AG09319 (cell line): ENCODE measurements at regions not wholly inside any gene's neighbourhood (a gene's known extent, or its start where the extent isn't known, plus 50 kb on each side); places are given as distances from the start of the nearest gene placed in this dataset.
"Not testable (repeated sequence)": the region's sequence is repeated elsewhere in the genome, so short reads cannot be mapped to it uniquely, and the experiment has no call there.

Experiments used
- DNase-seq: peaks from one replicate; pipeline ENCODE4 v3.0.0-alpha.2; 2010; ENCODE audit warnings: low read depth; ENCODE audit errors: extremely low read depth
- CTCF ChIP-seq: IDR thresholded peaks from 2 replicates; pipeline ENCODE4 v1.5.1; 2011; ENCODE audit warnings: low read depth, mild to moderate bottlenecking, inconsistent platforms, low read length, moderate library complexity

DNA sequence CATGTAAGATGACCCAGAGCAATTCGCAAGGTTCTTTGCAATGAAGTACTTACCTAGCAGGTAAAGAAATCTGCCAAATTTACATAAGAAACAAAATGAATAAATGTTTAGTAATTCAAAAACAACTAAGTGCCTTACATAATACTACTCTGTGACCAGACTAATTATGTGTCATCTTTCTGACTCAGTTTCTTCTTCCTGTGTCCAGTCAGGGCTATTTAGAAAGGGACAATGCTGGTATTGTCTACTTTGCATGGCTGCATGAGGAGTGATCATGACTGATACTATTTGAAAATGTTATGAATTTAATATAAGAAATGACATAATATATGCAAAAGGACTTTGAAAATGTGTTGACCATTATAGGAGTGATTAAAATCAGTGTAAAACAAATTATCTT is 210.0 kb downstream of the TMEM161B start:
- no peak for TF ChIP-seq CTCF
- no peak for DNase-seq

- DNase-seq = not testable (repeated sequence)
Measured at GRCh38 chr5:88052468-88052867, 216.2 kb downstream of the TMEM161B start.

GRCh38 chr5:88051148-88051547 is 217.5 kb downstream of the TMEM161B start:
- no peak for TF ChIP-seq CTCF
- no peak for DNase-seq

DNA sequence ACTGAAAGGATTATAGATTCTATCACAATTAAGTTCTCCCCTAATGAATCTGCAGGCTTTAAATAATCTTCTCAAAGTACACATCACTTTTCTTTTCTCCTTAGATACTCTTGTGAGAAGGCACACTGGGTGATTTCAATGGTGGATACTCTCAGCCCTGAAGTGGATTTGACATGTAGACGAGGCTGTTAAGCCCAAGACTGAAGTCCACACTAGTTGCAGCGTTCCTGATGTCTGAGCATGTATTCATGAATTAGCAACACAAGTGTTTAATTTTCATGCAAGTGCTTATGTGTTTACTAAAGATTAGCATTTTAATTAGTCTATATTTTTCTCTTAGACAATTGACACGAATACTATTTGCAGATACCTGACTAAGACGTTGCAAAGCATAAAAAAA is 218.9 kb downstream of the TMEM161B start:
- no peak for DNase-seq
- no peak for TF ChIP-seq CTCF

DNA sequence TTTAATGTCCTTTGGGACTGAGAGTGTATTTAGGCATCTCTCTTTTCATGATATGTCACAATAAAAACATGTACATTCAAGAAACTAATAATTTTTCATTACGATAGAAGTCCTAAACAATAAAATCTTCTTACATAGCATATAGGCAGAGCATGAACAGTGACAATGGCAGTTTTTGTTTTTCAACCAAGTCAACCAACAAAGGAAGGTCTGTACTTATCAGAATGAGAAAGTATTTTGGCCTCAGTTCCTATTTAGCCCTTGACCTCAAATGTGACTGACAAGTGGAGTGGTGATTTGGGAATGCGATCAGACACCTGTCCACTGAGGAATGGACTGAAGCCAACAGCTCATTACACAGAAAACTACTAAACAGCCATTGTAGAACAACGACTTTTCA is 219.5 kb downstream of the TMEM161B start:
- TF ChIP-seq CTCF = no peak

DNA sequence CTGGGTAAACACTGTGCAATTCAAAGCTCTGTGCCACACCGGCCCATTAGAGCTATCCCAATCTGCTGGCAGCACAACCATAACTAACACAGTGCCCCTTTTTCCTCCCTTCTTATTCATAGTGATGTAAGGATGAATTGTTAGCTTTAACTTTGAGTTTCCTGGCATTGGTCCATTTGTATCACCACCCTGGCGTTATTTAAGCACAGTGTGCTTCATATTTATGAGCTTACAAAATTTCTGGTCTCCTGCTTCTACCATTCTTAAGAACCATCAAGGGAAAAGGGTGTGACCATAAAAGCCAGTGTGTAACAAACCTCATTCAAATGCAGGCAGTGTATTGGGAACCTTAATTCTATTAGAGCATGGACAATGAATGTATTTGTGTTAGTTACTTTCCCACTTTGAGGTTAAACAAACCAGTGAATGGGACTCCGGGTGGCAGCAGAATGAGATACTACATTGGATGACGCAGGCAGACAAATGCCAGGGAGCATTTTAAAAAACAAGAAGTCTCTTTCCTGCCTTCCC is 222.6 kb downstream of the TMEM161B start:
- TF ChIP-seq CTCF = no peak
- DNase-seq = no peak

More for the DNA sequence above, 219.5 kb downstream of the TMEM161B start:
- DNase-seq = no peak

DNA sequence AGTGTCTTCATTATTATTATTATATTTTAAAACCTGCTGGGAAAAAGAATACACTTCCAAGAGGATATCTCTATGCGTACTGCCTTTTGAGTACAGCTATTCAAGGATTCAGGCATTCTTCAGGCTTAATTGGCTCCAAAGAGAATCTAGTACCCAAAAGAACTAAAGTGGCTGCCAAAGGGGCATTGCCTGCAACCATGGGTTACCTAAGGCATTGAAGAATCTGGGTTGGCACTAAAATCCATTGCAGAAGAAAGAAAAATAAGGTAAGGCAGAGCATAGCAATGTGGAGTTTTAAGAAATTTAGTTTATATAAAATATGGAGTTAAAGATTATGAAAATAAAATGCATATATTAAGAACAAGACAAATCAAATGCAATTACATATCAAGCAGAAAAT is 223.5 kb downstream of the TMEM161B start:
- DNase-seq = no peak
- no peak for TF ChIP-seq CTCF

GRCh38 chr5:88034520-88034919 is 234.1 kb downstream of the TMEM161B start:
- no peak for TF ChIP-seq CTCF
- no peak for DNase-seq
